ENCODE measurements at regions not wholly inside any gene's neighbourhood (a gene's known extent, or its start where the extent isn't known, plus 50 kb on each side); places are given as distances from the start of the nearest gene placed in this dataset.

- DNase-seq (ENCODE audit: extremely low read depth in 1 of 2, low read depth in 1 of 2) = no peak
Observed at GRCh38 chr15:70407955-70408354, 310.2 kb upstream of the TLE3 start.

- no peak for DNase-seq (ENCODE audit: extremely low read depth in 1 of 2, low read depth in 1 of 2)
Observed at GRCh38 chr15:70407336-70407670, 309.6 kb upstream of the TLE3 start.

- DNase-seq (ENCODE audit: extremely low read depth in 1 of 2, low read depth in 1 of 2) = no peak
Observed at GRCh38 chr15:70406617-70407335, 309.1 kb upstream of the TLE3 start.

- no peak for DNase-seq (ENCODE audit: extremely low read depth in 1 of 2, low read depth in 1 of 2)
Observed at GRCh38 chr15:70401709-70402108, 304.0 kb upstream of the TLE3 start.

GRCh38 chr15:70400766-70401541 is 303.2 kb upstream of the TLE3 start:
- DNase-seq (ENCODE audit: extremely low read depth in 1 of 2, low read depth in 1 of 2) = no peak

DNA sequence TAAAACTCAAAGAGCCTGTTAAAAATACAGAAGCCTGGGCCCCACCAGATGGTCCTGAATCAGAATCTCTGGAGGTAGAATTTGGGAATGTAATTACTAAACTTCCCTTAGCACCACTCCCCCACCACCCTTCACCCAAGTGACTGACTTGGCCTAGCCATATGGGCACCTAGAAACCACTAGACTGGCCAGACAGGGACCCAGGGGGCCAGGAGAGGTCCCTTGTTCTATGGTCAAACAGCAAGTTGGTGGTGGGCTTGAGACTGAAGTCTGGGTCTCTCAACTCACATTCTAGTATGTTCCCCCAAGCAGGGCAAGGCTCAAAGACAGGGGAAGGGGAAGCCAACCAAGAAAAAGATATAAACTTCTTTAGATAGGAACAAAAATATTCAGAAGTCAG is 301.5 kb upstream of the TLE3 start:
- no peak for DNase-seq (ENCODE audit: extremely low read depth in 1 of 2, low read depth in 1 of 2)

DNA sequence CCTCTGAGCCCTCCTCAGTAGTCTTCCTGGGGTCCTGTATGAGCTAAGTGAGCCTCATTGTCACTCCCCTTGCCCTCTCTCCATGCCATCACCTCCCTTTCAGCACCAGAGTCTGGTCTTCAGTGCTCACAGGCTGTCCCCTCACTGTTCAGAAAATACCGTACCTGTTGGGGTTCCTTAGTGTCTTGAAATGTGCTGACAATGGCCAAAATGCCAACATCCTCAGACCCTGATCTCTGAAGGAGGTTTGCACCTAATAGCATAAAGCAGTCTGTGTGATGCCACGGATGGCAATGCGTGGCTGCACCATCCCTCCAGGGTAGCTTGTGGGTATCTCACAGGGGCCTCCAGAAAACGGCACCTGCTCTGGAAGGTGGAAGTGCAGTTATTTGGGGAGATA is 301.0 kb upstream of the TLE3 start:
- no peak for DNase-seq (ENCODE audit: extremely low read depth in 1 of 2, low read depth in 1 of 2)

- DNase-seq (ENCODE audit: extremely low read depth in 1 of 2, low read depth in 1 of 2) = no peak
Observed at GRCh38 chr15:70396807-70397206, 299.1 kb upstream of the TLE3 start.

DNA sequence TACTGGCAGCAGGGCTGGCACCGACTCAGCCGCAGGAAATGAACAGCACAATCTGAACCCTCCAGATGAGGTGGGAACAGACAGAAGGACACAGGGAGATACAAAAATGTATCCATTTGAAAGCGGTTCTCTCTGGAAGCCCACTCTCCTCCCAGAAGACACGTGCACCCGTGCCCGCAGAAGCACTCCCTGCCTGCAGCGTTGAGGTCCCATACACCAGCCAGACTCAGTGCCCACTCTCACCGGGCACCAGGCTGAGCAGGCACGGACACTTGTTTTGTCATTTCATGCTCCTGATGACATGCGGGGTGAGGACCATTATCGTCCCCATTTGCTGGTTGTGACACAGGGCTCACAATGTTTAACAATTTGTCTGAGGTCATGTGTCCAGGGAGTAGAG is 297.4 kb upstream of the TLE3 start:
- DNase-seq (ENCODE audit: extremely low read depth in 1 of 2, low read depth in 1 of 2) = no peak

DNA sequence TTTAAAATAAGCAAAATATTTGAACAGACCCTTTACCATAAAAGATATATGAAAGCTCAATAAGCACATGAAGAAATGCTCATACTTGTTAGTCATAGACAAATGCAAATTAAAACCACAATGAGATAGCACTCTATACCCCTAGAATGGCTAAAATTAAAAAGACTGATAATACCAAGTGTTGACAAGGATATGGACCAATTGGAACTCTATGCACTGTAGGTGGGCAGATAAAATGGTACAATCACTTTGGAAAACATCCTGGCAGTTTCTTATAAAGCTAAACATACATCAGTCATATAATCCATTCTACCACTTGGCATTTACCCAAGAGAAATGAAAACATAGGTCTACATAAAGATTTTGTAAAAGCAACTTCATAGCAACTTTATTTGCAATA is 293.0 kb upstream of the TLE3 start:
- no peak for DNase-seq (ENCODE audit: extremely low read depth in 1 of 2, low read depth in 1 of 2)

- DNase-seq (ENCODE audit: extremely low read depth in 1 of 2, low read depth in 1 of 2) = no peak
Observed at GRCh38 chr15:70387993-70388392, 290.3 kb upstream of the TLE3 start.

DNA sequence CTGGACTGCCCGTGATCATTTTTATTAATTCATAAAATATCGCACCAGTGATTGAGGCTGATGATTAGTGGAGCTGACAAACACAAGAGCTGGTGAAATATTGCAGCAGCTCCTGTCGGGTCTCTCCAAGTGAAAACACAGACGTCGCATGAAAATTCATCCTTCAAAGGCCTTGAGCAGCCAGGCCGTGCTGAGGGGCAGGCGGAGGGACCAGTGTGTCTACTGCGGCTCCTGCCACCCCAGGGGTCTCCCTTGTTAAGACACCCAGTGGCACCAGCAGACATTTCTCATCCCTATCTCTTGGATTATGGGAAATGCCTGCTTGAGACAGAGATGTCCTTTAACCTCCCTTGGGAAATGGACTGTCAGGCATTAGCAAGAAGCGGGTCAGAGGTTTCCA is 289.4 kb upstream of the TLE3 start:
- no peak for DNase-seq (ENCODE audit: extremely low read depth in 1 of 2, low read depth in 1 of 2)

- no peak for DNase-seq (ENCODE audit: extremely low read depth in 1 of 2, low read depth in 1 of 2)
Observed at GRCh38 chr15:70385711-70386110, 288.0 kb upstream of the TLE3 start.

DNA sequence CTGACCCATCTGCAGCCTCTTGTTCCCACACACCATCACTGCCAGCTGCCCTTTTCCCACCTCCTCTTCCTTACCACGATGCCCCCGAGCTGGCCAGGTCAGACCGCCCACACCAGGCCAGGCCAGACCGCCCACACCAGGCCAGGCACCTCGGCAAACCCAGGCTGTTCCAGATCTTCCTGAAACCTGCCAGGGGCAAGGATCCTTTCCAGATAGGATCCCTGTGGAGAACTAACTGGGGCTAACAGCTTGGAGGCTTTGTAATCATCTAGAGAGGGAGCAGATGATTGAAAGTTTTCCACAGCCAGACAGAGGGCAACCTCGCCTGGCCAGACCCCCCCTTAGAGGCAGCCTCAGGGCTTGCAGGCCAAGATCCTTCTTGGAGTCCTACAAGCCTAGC is 287.3 kb upstream of the TLE3 start:
- DNase-seq (ENCODE audit: extremely low read depth in 1 of 2, low read depth in 1 of 2) = no peak

- no peak for DNase-seq (ENCODE audit: extremely low read depth in 1 of 2, low read depth in 1 of 2)
Observed at GRCh38 chr15:70383856-70384255, 286.1 kb upstream of the TLE3 start.

GRCh38 chr15:70382762-70383458 is 285.2 kb upstream of the TLE3 start:
- DNase-seq (ENCODE audit: extremely low read depth in 1 of 2, low read depth in 1 of 2) = no peak

- no peak for DNase-seq (ENCODE audit: extremely low read depth in 1 of 2, low read depth in 1 of 2)
Observed at GRCh38 chr15:70382009-70382749, 284.5 kb upstream of the TLE3 start.

DNA sequence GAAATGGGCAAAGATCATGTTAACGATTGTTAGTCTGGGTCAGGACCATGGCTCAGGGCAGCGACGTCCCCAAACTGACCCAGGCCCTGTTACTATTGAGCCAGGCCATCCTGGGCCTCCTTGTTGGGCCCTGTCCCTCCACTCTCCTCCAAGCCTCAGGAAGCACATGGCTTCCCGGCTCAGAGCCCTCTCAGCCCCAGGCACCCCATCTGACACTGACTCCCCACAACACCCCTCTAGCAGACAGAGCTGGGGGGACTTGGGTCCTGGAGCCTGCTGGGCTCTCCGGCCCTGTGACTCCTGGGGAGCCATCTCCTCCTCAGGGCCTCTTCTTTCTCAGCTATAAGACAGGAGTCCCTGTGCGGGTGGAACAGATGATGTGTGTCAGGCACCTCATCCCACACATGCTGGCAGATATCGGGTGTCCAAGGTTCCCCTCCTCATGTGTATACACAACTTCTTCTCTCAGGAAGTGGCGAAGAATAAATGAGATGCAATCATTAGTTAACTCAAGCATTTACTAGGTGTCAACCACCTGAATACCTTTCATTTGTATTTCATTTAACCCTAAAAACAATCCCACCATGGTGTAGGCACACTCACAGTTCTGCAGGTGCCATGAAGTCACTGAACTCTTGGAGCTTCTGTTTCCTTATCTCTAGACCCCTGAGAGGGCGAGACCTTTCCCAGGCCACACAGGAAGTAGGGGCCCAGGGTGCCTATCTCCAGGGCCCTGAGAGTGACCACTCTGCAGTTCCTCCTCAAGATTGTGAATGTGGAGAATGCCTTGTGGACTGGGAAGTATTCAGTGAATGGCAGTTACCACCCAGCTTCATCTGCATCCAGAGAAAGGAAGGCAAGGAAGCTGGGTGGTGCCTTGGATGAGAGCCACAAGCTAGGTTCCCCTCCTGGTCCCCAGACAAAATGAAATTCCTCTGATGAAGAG is 282.5 kb upstream of the TLE3 start:
- no peak for DNase-seq (ENCODE audit: extremely low read depth in 1 of 2, low read depth in 1 of 2)

GRCh38 chr15:70379134-70379533 is 281.4 kb upstream of the TLE3 start:
- no peak for DNase-seq (ENCODE audit: extremely low read depth in 1 of 2, low read depth in 1 of 2)

Data from stimulated activated CD8-positive, alpha-beta memory T cell treated with anti-CD3 and anti-CD28 coated beads, Interleukin-7, amount 100 ng/mL, for 48 hours (primary cell).